ENCODE measurements at regions not wholly inside any gene's neighbourhood (a gene's known extent, or its start where the extent isn't known, plus 50 kb on each side); places are given as distances from the start of the nearest gene placed in this dataset.

GRCh38 chr18:51385270-51385669, 187.8 kb upstream of the MEX3C start:
- Mint-ChIP-seq H3K4me3 (no peak overlapping the region), H3K27ac (no peak overlapping the region), H3K4me1 (no peaks in the 10 kb centered on the region), H3K9me3 (no peaks in the 10 kb centered on the region), H3K27me3 (peaks cover 0 to 9% (median 6%) of the 10 kb centered on the region in 5 donors), H3K36me3 (no peaks in the 10 kb centered on the region)
- no peaks in the 10 kb centered on the region for H3K4me1 ChIP-seq (ENCODE audit: control insufficient read depth in 2 of 2, insufficient read depth in 2 of 2, low read length in 2 of 2)
- DNase-seq (no peak), ATAC-seq (no peak)
- no peaks in the 10 kb centered on the region for H3K9me3 ChIP-seq (ENCODE audit: control insufficient read depth in 2 of 3, low read length in 3 of 3)
- intact Hi-C loops (cut with micrococcal nuclease) = no loop called here
- H3K27me3 ChIP-seq (ENCODE audit: control insufficient read depth in 2 of 2, insufficient read depth in 2 of 2, low read length in 2 of 2) = no peaks in the 10 kb centered on the region
- CTCF ChIA-PET = no interaction called here
- H3K36me3 ChIP-seq (ENCODE audit: control insufficient read depth in 2 of 3, insufficient read depth in 3 of 3, low read length in 3 of 3) = no peaks in the 10 kb centered on the region
- POLR2A ChIA-PET = no interaction called here
- H3K27ac ChIP-seq (ENCODE audit: low read depth, low read length) = no peak overlapping the region
- H3K4me3 ChIP-seq (ENCODE audit: low read length) = no peak overlapping the region

- ChIA-PET POLR2A (no interaction called here), CTCF (no interaction called here)
- H3K27ac Mint-ChIP-seq = no peak overlapping the region
- H3K36me3 Mint-ChIP-seq = no peaks in the 10 kb centered on the region
- intact Hi-C loops (cut with micrococcal nuclease) = no loop called here
- no peak overlapping the region for H3K4me3 Mint-ChIP-seq
- ATAC-seq (no peak), DNase-seq (no peak)
- H3K27ac ChIP-seq (ENCODE audit: low read depth, low read length) = no peak overlapping the region
- no peaks in the 10 kb centered on the region for H3K4me1 ChIP-seq (ENCODE audit: control insufficient read depth in 2 of 2, insufficient read depth in 2 of 2, low read length in 2 of 2)
- H3K36me3 ChIP-seq (ENCODE audit: control insufficient read depth in 2 of 3, insufficient read depth in 3 of 3, low read length in 3 of 3) = no peaks in the 10 kb centered on the region
- no peaks in the 10 kb centered on the region for H3K4me1 Mint-ChIP-seq
- no peaks in the 10 kb centered on the region for H3K27me3 ChIP-seq (ENCODE audit: control insufficient read depth in 2 of 2, insufficient read depth in 2 of 2, low read length in 2 of 2)
- H3K9me3 Mint-ChIP-seq = peaks cover 0 to 2% (median 0%) of the 10 kb centered on the region in 11 donors
- peaks cover 13 to 41% (median 25%) of the 10 kb centered on the region in 5 donors for H3K27me3 Mint-ChIP-seq
- H3K9me3 ChIP-seq (ENCODE audit: control insufficient read depth in 2 of 3, low read length in 3 of 3) = no peaks in the 10 kb centered on the region
- no peak overlapping the region for H3K4me3 ChIP-seq (ENCODE audit: low read length)
Observed at GRCh38 chr18:51390702-51391101, 193.2 kb upstream of the MEX3C start.

GRCh38 chr18:51391215-51391614, 193.7 kb upstream of the MEX3C start:
- no peak overlapping the region for H3K27ac ChIP-seq (ENCODE audit: low read depth, low read length)
- DNase-seq = no peak
- H3K27me3 Mint-ChIP-seq = peaks cover 13 to 43% (median 27%) of the 10 kb centered on the region in 5 donors
- no peaks in the 10 kb centered on the region for H3K36me3 Mint-ChIP-seq
- ChIA-PET POLR2A (no interaction called here), CTCF (no interaction called here)
- H3K4me1 Mint-ChIP-seq = no peaks in the 10 kb centered on the region
- no peaks in the 10 kb centered on the region for H3K4me1 ChIP-seq (ENCODE audit: control insufficient read depth in 2 of 2, insufficient read depth in 2 of 2, low read length in 2 of 2)
- H3K27ac Mint-ChIP-seq = no peak overlapping the region
- no peak overlapping the region for H3K4me3 Mint-ChIP-seq
- H3K36me3 ChIP-seq (ENCODE audit: control insufficient read depth in 2 of 3, insufficient read depth in 3 of 3, low read length in 3 of 3) = no peaks in the 10 kb centered on the region
- no peak for ATAC-seq
- intact Hi-C loops (cut with micrococcal nuclease) = no loop called here
- no peaks in the 10 kb centered on the region for H3K27me3 ChIP-seq (ENCODE audit: control insufficient read depth in 2 of 2, insufficient read depth in 2 of 2, low read length in 2 of 2)
- H3K9me3 ChIP-seq (ENCODE audit: control insufficient read depth in 2 of 3, low read length in 3 of 3) = no peaks in the 10 kb centered on the region
- H3K4me3 ChIP-seq (ENCODE audit: low read length) = no peak overlapping the region
- H3K9me3 Mint-ChIP-seq = peaks cover 0 to 2% (median 0%) of the 10 kb centered on the region in 11 donors

- ATAC-seq (no peak), DNase-seq (no peak)
- ChIA-PET POLR2A (no interaction called here), CTCF (no interaction called here)
- no peaks in the 10 kb centered on the region for H3K27me3 ChIP-seq (ENCODE audit: control insufficient read depth in 2 of 2, insufficient read depth in 2 of 2, low read length in 2 of 2)
- H3K4me1 Mint-ChIP-seq = no peaks in the 10 kb centered on the region
- no peaks in the 10 kb centered on the region for H3K36me3 ChIP-seq (ENCODE audit: control insufficient read depth in 2 of 3, insufficient read depth in 3 of 3, low read length in 3 of 3)
- no peaks in the 10 kb centered on the region for H3K36me3 Mint-ChIP-seq
- intact Hi-C loops (cut with micrococcal nuclease) = no loop called here
- no peaks in the 10 kb centered on the region for H3K4me1 ChIP-seq (ENCODE audit: control insufficient read depth in 2 of 2, insufficient read depth in 2 of 2, low read length in 2 of 2)
- H3K9me3 ChIP-seq (ENCODE audit: control insufficient read depth in 2 of 3, low read length in 3 of 3) = no peaks in the 10 kb centered on the region
- H3K27ac ChIP-seq (ENCODE audit: low read depth, low read length) = no peak overlapping the region
- peaks cover 13 to 48% (median 29%) of the 10 kb centered on the region in 5 donors for H3K27me3 Mint-ChIP-seq
- peaks cover 0 to 2% (median 0%) of the 10 kb centered on the region in 11 donors for H3K9me3 Mint-ChIP-seq
- H3K4me3 Mint-ChIP-seq = no peak overlapping the region
- no peak overlapping the region for H3K4me3 ChIP-seq (ENCODE audit: low read length)
- H3K27ac Mint-ChIP-seq = no peak overlapping the region
Observed at GRCh38 chr18:51391731-51392130, 194.2 kb upstream of the MEX3C start.

- H3K4me3 Mint-ChIP-seq = no peak overlapping the region
- Histone ChIP-seq H3K4me1 (ENCODE audit: control insufficient read depth in 2 of 2, insufficient read depth in 2 of 2, low read length in 2 of 2) (no peaks in the 10 kb centered on the region), H3K36me3 (ENCODE audit: control insufficient read depth in 2 of 3, insufficient read depth in 3 of 3, low read length in 3 of 3) (no peaks in the 10 kb centered on the region), H3K4me3 (ENCODE audit: low read length) (no peak overlapping the region), H3K27me3 (ENCODE audit: control insufficient read depth in 2 of 2, insufficient read depth in 2 of 2, low read length in 2 of 2) (no peaks in the 10 kb centered on the region), H3K9me3 (ENCODE audit: control insufficient read depth in 2 of 3, low read length in 3 of 3) (no peaks in the 10 kb centered on the region), H3K27ac (ENCODE audit: low read depth, low read length) (no peak overlapping the region)
- peaks cover 0 to 2% (median 0%) of the 10 kb centered on the region in 11 donors for H3K9me3 Mint-ChIP-seq
- ChIA-PET CTCF (no interaction called here), POLR2A (no interaction called here)
- ATAC-seq = no peak
- peaks cover 4 to 33% (median 21%) of the 10 kb centered on the region in 5 donors for H3K27me3 Mint-ChIP-seq
- no peak overlapping the region for H3K27ac Mint-ChIP-seq
- no peaks in the 10 kb centered on the region for H3K4me1 Mint-ChIP-seq
- H3K36me3 Mint-ChIP-seq = no peaks in the 10 kb centered on the region
- DNase-seq = no peak
- intact Hi-C loops (cut with micrococcal nuclease) = no loop called here
Observed at GRCh38 chr18:51397347-51397962, 200.0 kb upstream of the MEX3C start.

DNA sequence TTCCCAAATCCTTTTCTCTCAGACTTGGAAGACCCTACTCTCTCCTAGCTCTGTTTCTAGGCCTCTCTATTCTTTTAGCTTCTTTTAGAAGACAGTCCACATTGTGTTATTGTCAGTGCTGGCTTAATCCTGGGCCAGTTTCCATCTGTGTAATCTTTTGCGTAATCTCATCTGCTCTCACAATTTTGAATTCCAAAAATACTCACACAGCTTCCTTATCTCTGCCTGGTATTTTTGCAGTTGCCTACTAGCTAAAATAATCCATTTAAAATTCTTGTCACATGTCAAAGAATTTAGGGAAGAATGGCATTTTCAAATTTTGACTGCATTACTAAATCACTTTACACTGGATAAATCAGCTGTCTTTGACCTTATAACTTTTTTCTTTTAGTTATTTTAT, 200.6 kb upstream of the MEX3C start:
- no peak for DNase-seq
- H3K27ac ChIP-seq (ENCODE audit: low read depth, low read length) = no peak overlapping the region
- peaks cover 0 to 2% (median 0%) of the 10 kb centered on the region in 11 donors for H3K9me3 Mint-ChIP-seq
- H3K27ac Mint-ChIP-seq = no peak overlapping the region
- intact Hi-C loops (cut with micrococcal nuclease) = no loop called here
- no peaks in the 10 kb centered on the region for H3K36me3 Mint-ChIP-seq
- no peaks in the 10 kb centered on the region for H3K36me3 ChIP-seq (ENCODE audit: control insufficient read depth in 2 of 3, insufficient read depth in 3 of 3, low read length in 3 of 3)
- ChIA-PET POLR2A (no interaction called here), CTCF (no interaction called here)
- ATAC-seq = no peak
- no peaks in the 10 kb centered on the region for H3K9me3 ChIP-seq (ENCODE audit: control insufficient read depth in 2 of 3, low read length in 3 of 3)
- H3K4me3 Mint-ChIP-seq = no peak overlapping the region
- H3K4me1 ChIP-seq (ENCODE audit: control insufficient read depth in 2 of 2, insufficient read depth in 2 of 2, low read length in 2 of 2) = no peaks in the 10 kb centered on the region
- H3K4me3 ChIP-seq (ENCODE audit: low read length) = no peak overlapping the region
- no peaks in the 10 kb centered on the region for H3K27me3 ChIP-seq (ENCODE audit: control insufficient read depth in 2 of 2, insufficient read depth in 2 of 2, low read length in 2 of 2)
- H3K4me1 Mint-ChIP-seq = no peaks in the 10 kb centered on the region
- H3K27me3 Mint-ChIP-seq = peaks cover 4 to 28% (median 21%) of the 10 kb centered on the region in 5 donors

GRCh38 chr18:51399491-51400122, 202.1 kb upstream of the MEX3C start:
- no peak for ATAC-seq
- Histone ChIP-seq H3K9me3 (ENCODE audit: control insufficient read depth in 2 of 3, low read length in 3 of 3) (no peaks in the 10 kb centered on the region), H3K27ac (ENCODE audit: low read depth, low read length) (no peak overlapping the region), H3K36me3 (ENCODE audit: control insufficient read depth in 2 of 3, insufficient read depth in 3 of 3, low read length in 3 of 3) (no peaks in the 10 kb centered on the region), H3K4me3 (ENCODE audit: low read length) (no peak overlapping the region), H3K4me1 (ENCODE audit: control insufficient read depth in 2 of 2, insufficient read depth in 2 of 2, low read length in 2 of 2) (no peaks in the 10 kb centered on the region), H3K27me3 (ENCODE audit: control insufficient read depth in 2 of 2, insufficient read depth in 2 of 2, low read length in 2 of 2) (no peaks in the 10 kb centered on the region)
- ChIA-PET CTCF (interaction anchor here (0.7 kb wide), 1 partner anchor 191 kb away, joined by 3 read pairs; no protein-coding TSS in a partner anchor), POLR2A (no interaction called here)
- no peak for DNase-seq
- H3K4me3 Mint-ChIP-seq = no peak overlapping the region
- H3K27me3 Mint-ChIP-seq = peaks cover 0 to 25% (median 19%) of the 10 kb centered on the region in 5 donors
- no peak overlapping the region for H3K27ac Mint-ChIP-seq
- no peaks in the 10 kb centered on the region for H3K9me3 Mint-ChIP-seq
- H3K36me3 Mint-ChIP-seq = no peaks in the 10 kb centered on the region
- H3K4me1 Mint-ChIP-seq = no peaks in the 10 kb centered on the region
- intact Hi-C loops (cut with micrococcal nuclease) = no loop called here
